ENCODE measurements at regions not wholly inside any gene's neighbourhood (a gene's known extent, or its start where the extent isn't known, plus 50 kb on each side); places are given as distances from the start of the nearest gene placed in this dataset.

DNA sequence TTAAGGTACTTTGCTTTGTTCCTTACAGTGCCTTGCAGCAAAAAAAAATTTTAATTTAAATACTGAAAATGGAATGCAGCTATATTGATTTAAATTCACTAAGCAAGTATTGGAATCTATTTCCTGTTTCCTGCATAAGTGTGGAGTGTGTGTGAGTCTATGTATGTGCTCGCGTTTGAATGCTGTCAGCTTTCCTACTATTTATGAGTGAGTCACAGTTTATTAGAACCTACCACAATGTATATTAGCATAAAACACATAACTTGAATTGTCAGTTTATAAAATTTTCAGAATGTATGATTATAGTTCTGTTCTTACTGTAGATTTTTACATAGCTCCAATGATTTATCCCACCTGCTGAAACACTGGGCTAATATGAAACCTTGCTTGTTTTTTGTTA is 302.1 kb downstream of the NR2F1-AS1 start:
- Mint-ChIP-seq H3K27me3 (no peaks in the 10 kb centered on the region), H3K9me3 (no peaks in the 10 kb centered on the region), H3K4me1 (no peaks in the 10 kb centered on the region), H3K4me3 (no peak overlapping the region), H3K27ac (no peak overlapping the region), H3K36me3 (ENCODE audit: low read depth) (no peaks in the 10 kb centered on the region)
- intact Hi-C loops (cut with micrococcal nuclease): no loop called here
- DNase-seq: no peak

DNA sequence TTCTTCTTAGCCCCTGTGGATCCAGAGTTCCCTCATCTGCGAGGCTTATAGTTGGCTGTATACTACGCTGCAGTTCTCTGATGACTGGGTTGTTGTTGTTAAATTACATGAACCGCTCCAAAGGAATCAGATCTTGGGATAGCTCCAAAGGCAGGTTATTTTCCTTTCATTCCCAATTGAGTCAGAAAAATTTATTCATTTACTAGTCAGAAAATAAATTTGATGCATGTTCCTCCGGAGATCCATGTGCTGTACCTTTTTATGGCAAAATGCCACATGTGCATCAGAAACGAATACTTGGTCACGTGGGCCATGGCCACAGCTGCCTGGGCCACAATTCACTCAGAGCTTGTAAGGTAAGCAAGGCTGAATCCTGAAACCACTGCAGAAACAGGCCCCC is 304.0 kb downstream of the NR2F1-AS1 start:
- no peak overlapping the region for H3K27ac Mint-ChIP-seq
- H3K4me1 Mint-ChIP-seq: no peaks in the 10 kb centered on the region
- no peaks in the 10 kb centered on the region for H3K36me3 Mint-ChIP-seq (ENCODE audit: low read depth)
- H3K4me3 Mint-ChIP-seq: no peak overlapping the region
- no peaks in the 10 kb centered on the region for H3K9me3 Mint-ChIP-seq
- intact Hi-C loops (cut with micrococcal nuclease): no loop called here
- DNase-seq: no peak
- H3K27me3 Mint-ChIP-seq: no peaks in the 10 kb centered on the region

GRCh38 chr5:93275376-93275775 is 305.6 kb downstream of the NR2F1-AS1 start:
- DNase-seq: no peak
- H3K27ac Mint-ChIP-seq: no peak overlapping the region
- H3K4me3 Mint-ChIP-seq: no peak overlapping the region
- no peaks in the 10 kb centered on the region for H3K4me1 Mint-ChIP-seq
- intact Hi-C loops (cut with micrococcal nuclease): no loop called here
- H3K9me3 Mint-ChIP-seq: no peaks in the 10 kb centered on the region
- H3K27me3 Mint-ChIP-seq: no peaks in the 10 kb centered on the region
- no peaks in the 10 kb centered on the region for H3K36me3 Mint-ChIP-seq (ENCODE audit: low read depth)

GRCh38 chr5:93274291-93274690 is 306.7 kb downstream of the NR2F1-AS1 start:
- H3K4me1 Mint-ChIP-seq: no peaks in the 10 kb centered on the region
- no peak overlapping the region for H3K27ac Mint-ChIP-seq
- no peak overlapping the region for H3K4me3 Mint-ChIP-seq
- no peak for DNase-seq
- intact Hi-C loops (cut with micrococcal nuclease): no loop called here
- H3K9me3 Mint-ChIP-seq: no peaks in the 10 kb centered on the region
- no peaks in the 10 kb centered on the region for H3K36me3 Mint-ChIP-seq (ENCODE audit: low read depth)
- H3K27me3 Mint-ChIP-seq: no peaks in the 10 kb centered on the region

- Mint-ChIP-seq H3K4me3 (no peak overlapping the region), H3K27ac (no peak overlapping the region), H3K4me1 (no peaks in the 10 kb centered on the region), H3K27me3 (no peaks in the 10 kb centered on the region), H3K36me3 (ENCODE audit: low read depth) (no peaks in the 10 kb centered on the region), H3K9me3 (peaks cover 3% of the 10 kb centered on the region)
- intact Hi-C loops (cut with micrococcal nuclease): no loop called here
- DNase-seq: no peak
These were observed 307.8 kb downstream of the NR2F1-AS1 start for GRCh38 chr5:93273176-93273575.

- H3K27ac Mint-ChIP-seq: no peak overlapping the region
These were observed 308.9 kb downstream of the NR2F1-AS1 start for GRCh38 chr5:93272108-93272507.

GRCh38 chr5:93267736-93268135 is 313.3 kb downstream of the NR2F1-AS1 start:
- Mint-ChIP-seq H3K36me3 (ENCODE audit: low read depth) (no peaks in the 10 kb centered on the region), H3K4me1 (no peaks in the 10 kb centered on the region), H3K4me3 (no peak overlapping the region), H3K27me3 (no peaks in the 10 kb centered on the region), H3K27ac (no peak overlapping the region), H3K9me3 (peaks cover 3% of the 10 kb centered on the region)
- intact Hi-C loops (cut with micrococcal nuclease): no loop called here
- DNase-seq: no peak

More at GRCh38 chr5:93272108-93272507, 308.9 kb downstream of the NR2F1-AS1 start:
- H3K4me1 Mint-ChIP-seq: no peaks in the 10 kb centered on the region
- no peak overlapping the region for H3K4me3 Mint-ChIP-seq
- peaks cover 3% of the 10 kb centered on the region for H3K9me3 Mint-ChIP-seq
- no peaks in the 10 kb centered on the region for H3K27me3 Mint-ChIP-seq
- intact Hi-C loops (cut with micrococcal nuclease): no loop called here
- no peaks in the 10 kb centered on the region for H3K36me3 Mint-ChIP-seq (ENCODE audit: low read depth)
- no peak for DNase-seq

- Mint-ChIP-seq H3K9me3 (peaks cover 3% of the 10 kb centered on the region), H3K27ac (no peak overlapping the region), H3K27me3 (no peaks in the 10 kb centered on the region), H3K36me3 (ENCODE audit: low read depth) (no peaks in the 10 kb centered on the region), H3K4me1 (no peaks in the 10 kb centered on the region), H3K4me3 (no peak overlapping the region)
- intact Hi-C loops (cut with micrococcal nuclease): no loop called here
- no peak for DNase-seq
These were observed 313.7 kb downstream of the NR2F1-AS1 start for GRCh38 chr5:93267276-93267675.

GRCh38 chr5:93257616-93258015 is 323.4 kb downstream of the NR2F1-AS1 start:
- intact Hi-C loops (cut with micrococcal nuclease): no loop called here
- H3K4me1 Mint-ChIP-seq: no peaks in the 10 kb centered on the region
- no peak overlapping the region for H3K4me3 Mint-ChIP-seq
- H3K9me3 Mint-ChIP-seq: no peaks in the 10 kb centered on the region
- H3K36me3 Mint-ChIP-seq (ENCODE audit: low read depth): no peaks in the 10 kb centered on the region
- H3K27me3 Mint-ChIP-seq: no peaks in the 10 kb centered on the region
- no peak for DNase-seq
- no peak overlapping the region for H3K27ac Mint-ChIP-seq

DNA sequence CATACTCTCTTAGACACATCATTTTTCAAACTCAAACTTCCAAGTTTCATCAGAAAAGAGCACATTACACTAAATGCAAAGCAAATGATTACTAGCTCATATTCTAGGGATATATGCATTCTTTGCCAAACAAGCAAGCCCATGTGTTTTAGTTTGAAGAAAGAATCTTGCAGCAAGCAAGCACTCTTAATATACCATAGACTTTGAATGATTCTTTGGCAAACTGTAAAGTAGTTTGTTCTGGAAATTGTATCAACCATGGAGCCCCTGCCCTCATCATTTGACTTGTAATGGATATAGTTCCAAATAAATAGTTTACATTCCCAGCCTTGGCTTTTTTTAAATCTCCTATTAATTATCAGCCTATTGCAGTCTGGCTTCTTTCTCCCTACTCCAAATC is 325.2 kb downstream of the NR2F1-AS1 start:
- no peak for DNase-seq
- Mint-ChIP-seq H3K9me3 (no peaks in the 10 kb centered on the region), H3K27me3 (no peaks in the 10 kb centered on the region), H3K4me3 (no peak overlapping the region), H3K36me3 (ENCODE audit: low read depth) (no peaks in the 10 kb centered on the region), H3K27ac (no peak overlapping the region), H3K4me1 (no peaks in the 10 kb centered on the region)
- intact Hi-C loops (cut with micrococcal nuclease): no loop called here

DNA sequence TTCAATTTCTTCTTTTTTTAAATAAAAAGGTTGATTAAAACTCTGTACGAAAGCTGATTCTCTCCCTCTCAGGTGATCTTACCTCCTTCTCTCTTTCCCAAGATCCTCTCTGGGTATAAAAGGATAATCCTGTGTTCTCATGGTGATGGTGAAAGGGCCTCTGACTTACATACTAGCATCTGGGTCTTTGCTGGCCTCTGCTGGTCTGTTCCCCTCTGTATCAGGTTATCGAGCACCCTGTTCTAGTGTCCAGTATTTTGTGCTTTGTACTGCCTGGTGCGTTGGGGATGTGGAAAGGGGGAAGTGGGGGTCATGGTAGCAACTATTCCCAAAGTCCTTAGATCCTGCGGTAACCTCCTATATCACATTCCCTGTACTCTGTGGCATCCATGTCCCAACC is 328.9 kb downstream of the NR2F1-AS1 start:
- no peak for DNase-seq
- intact Hi-C loops (cut with micrococcal nuclease): no loop called here
- no peak overlapping the region for H3K27ac Mint-ChIP-seq
- no peaks in the 10 kb centered on the region for H3K36me3 Mint-ChIP-seq (ENCODE audit: low read depth)
- H3K9me3 Mint-ChIP-seq: no peaks in the 10 kb centered on the region
- H3K4me1 Mint-ChIP-seq: no peaks in the 10 kb centered on the region
- H3K4me3 Mint-ChIP-seq: no peak overlapping the region
- no peaks in the 10 kb centered on the region for H3K27me3 Mint-ChIP-seq

GRCh38 chr5:93251347-93251746 is 329.7 kb downstream of the NR2F1-AS1 start:
- intact Hi-C loops (cut with micrococcal nuclease): no loop called here
- Mint-ChIP-seq H3K27me3 (no peaks in the 10 kb centered on the region), H3K36me3 (ENCODE audit: low read depth) (no peaks in the 10 kb centered on the region), H3K27ac (no peak overlapping the region), H3K9me3 (no peaks in the 10 kb centered on the region), H3K4me3 (no peak overlapping the region), H3K4me1 (no peaks in the 10 kb centered on the region)
- no peak for DNase-seq

- Mint-ChIP-seq H3K27ac (no peak overlapping the region), H3K27me3 (no peaks in the 10 kb centered on the region), H3K4me3 (no peak overlapping the region), H3K36me3 (ENCODE audit: low read depth) (no peaks in the 10 kb centered on the region), H3K9me3 (no peaks in the 10 kb centered on the region), H3K4me1 (no peaks in the 10 kb centered on the region)
- intact Hi-C loops (cut with micrococcal nuclease): no loop called here
- no peak for DNase-seq
These were observed 330.6 kb downstream of the NR2F1-AS1 start for GRCh38 chr5:93250424-93250823.

DNA sequence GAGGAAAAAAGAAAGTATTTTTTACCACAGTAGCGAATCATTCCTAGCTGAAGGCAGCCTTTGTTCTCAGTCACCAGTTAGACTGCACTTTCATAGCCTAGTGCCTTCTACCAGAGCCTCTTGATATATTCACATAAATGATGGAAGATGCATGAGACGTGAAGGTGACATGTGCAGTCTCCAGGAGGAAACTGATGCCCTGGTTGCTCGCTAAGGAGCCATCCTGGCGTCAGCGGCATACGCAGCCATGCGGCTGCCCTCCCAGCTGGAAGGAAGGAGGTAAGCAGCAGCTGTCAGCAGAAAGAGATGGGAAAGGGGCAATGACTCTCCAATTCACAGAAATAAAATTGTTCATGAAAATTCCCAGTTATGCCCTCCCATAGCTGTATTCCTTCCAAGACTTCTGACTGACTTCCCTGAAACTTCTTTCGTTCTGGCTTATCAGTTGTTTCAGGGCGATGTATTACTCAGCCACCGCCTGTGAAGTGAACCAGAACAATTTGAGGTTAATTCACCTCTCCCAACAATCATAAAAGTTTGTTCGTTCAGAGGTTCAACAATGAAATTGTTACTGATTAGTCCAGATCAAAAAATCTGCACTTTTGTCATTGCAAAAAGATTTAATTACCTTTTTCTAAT is 331.2 kb downstream of the NR2F1-AS1 start:
- H3K36me3 Mint-ChIP-seq (ENCODE audit: low read depth): no peaks in the 10 kb centered on the region
- DNase-seq: no peak
- no peaks in the 10 kb centered on the region for H3K9me3 Mint-ChIP-seq
- H3K27ac Mint-ChIP-seq: no peak overlapping the region
- intact Hi-C loops (cut with micrococcal nuclease): no loop called here
- no peaks in the 10 kb centered on the region for H3K27me3 Mint-ChIP-seq
- no peak overlapping the region for H3K4me3 Mint-ChIP-seq
- H3K4me1 Mint-ChIP-seq: no peaks in the 10 kb centered on the region

- Mint-ChIP-seq H3K4me1 (no peaks in the 10 kb centered on the region), H3K27ac (no peak overlapping the region), H3K9me3 (no peaks in the 10 kb centered on the region), H3K27me3 (no peaks in the 10 kb centered on the region), H3K4me3 (no peak overlapping the region), H3K36me3 (ENCODE audit: low read depth) (no peaks in the 10 kb centered on the region)
- intact Hi-C loops (cut with micrococcal nuclease): no loop called here
- DNase-seq: no peak
These were observed 333.9 kb downstream of the NR2F1-AS1 start for GRCh38 chr5:93247105-93247504.

All from activated CD4-positive, alpha-beta T cell treated with anti-CD3 and anti-CD28 coated beads, Interleukin-2, amount 10 ng/mL, durations not matched to agents 24 days and 14 days (primary cell).